WERI-Rb-1 (cell line): ENCODE measurements at regions not wholly inside any gene's neighbourhood (a gene's known extent, or its start where the extent isn't known, plus 50 kb on each side); places are given as distances from the start of the nearest gene placed in this dataset.

Experiments used
- DNase-seq: peaks from one replicate; pipeline ENCODE4 v3.0.0-alpha.2; 2020
- H3K27ac ChIP-seq: fragments of 250-450 bp; sonication (Bioruptor Pico); 2 replicates; pipeline ENCODE4 v1.5.1; 2020; ENCODE audit warnings: mild to moderate bottlenecking, moderate library complexity
- H3K27me3 ChIP-seq: fragments of 250-450 bp; sonication (Bioruptor Pico); 2 replicates; pipeline ENCODE4 v1.5.1; 2021; ENCODE audit warnings: mild to moderate bottlenecking, low read depth, moderate library complexity; ENCODE audit not compliant: insufficient read depth, severe bottlenecking
- H3K36me3 ChIP-seq: fragments of 250-450 bp; sonication (Bioruptor Pico); 2 replicates; pipeline ENCODE4 v1.5.1; 2020; ENCODE audit warnings: mild to moderate bottlenecking, moderate library complexity
- H3K4me3 ChIP-seq: 2 replicates; pipeline ENCODE4 v1.5.1; 2011; ENCODE audit warnings: low read depth, mild to moderate bottlenecking, control low read depth, low read length
- H3K9me3 ChIP-seq: fragments of 250-450 bp; sonication (Bioruptor Pico); 2 replicates; pipeline ENCODE4 v1.5.1; 2021; ENCODE audit warnings: mild to moderate bottlenecking, moderate library complexity; ENCODE audit not compliant: severe bottlenecking
- TF ChIP-seq, protein P1 (sequence below): IDR thresholded peaks from 2 replicates; pipeline ENCODE4 v1.5.1; 2011; ENCODE audit warnings: low read depth, mild to moderate bottlenecking, control low read depth, inconsistent platforms, low read length

GRCh38 chr9:129347316-129348120, 169.5 kb upstream of the IER5L start:
- no peak for DNase-seq
- TF ChIP-seq, protein P1, sequence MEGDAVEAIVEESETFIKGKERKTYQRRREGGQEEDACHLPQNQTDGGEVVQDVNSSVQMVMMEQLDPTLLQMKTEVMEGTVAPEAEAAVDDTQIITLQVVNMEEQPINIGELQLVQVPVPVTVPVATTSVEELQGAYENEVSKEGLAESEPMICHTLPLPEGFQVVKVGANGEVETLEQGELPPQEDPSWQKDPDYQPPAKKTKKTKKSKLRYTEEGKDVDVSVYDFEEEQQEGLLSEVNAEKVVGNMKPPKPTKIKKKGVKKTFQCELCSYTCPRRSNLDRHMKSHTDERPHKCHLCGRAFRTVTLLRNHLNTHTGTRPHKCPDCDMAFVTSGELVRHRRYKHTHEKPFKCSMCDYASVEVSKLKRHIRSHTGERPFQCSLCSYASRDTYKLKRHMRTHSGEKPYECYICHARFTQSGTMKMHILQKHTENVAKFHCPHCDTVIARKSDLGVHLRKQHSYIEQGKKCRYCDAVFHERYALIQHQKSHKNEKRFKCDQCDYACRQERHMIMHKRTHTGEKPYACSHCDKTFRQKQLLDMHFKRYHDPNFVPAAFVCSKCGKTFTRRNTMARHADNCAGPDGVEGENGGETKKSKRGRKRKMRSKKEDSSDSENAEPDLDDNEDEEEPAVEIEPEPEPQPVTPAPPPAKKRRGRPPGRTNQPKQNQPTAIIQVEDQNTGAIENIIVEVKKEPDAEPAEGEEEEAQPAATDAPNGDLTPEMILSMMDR, result no peak
- H3K27ac ChIP-seq, result no peak overlapping the region
- H3K36me3 ChIP-seq, result no peaks in the 10 kb centered on the region
- H3K4me3 ChIP-seq, result no peak overlapping the region
- no peaks in the 10 kb centered on the region for H3K27me3 ChIP-seq
- peaks cover 2% of the 10 kb centered on the region for H3K9me3 ChIP-seq

GRCh38 chr9:129346046-129346445, 168.0 kb upstream of the IER5L start:
- H3K27me3 ChIP-seq, result no peaks in the 10 kb centered on the region
- H3K27ac ChIP-seq, result no peak overlapping the region
- H3K4me3 ChIP-seq, result no peak overlapping the region
- TF ChIP-seq, protein P1, result no peak
- peaks cover 2% of the 10 kb centered on the region for H3K9me3 ChIP-seq
- no peaks in the 10 kb centered on the region for H3K36me3 ChIP-seq
- DNase-seq, result no peak

GRCh38 chr9:129344641-129345495, 166.8 kb upstream of the IER5L start:
- peaks cover 2% of the 10 kb centered on the region for H3K9me3 ChIP-seq
- DNase-seq, result no peak
- TF ChIP-seq, protein P1, result no peak
- H3K4me3 ChIP-seq, result no peak overlapping the region
- no peaks in the 10 kb centered on the region for H3K36me3 ChIP-seq
- H3K27me3 ChIP-seq, result no peaks in the 10 kb centered on the region
- H3K27ac ChIP-seq, result no peak overlapping the region

- Histone ChIP-seq H3K27ac (no peak overlapping the region), H3K9me3 (peaks cover 2% of the 10 kb centered on the region)
These were observed 165.6 kb upstream of the IER5L start for GRCh38 chr9:129343424-129344375.

More at GRCh38 chr9:129343424-129344375, 165.6 kb upstream of the IER5L start:
- H3K27me3 ChIP-seq, result no peaks in the 10 kb centered on the region
- no peak for DNase-seq
- no peak overlapping the region for H3K4me3 ChIP-seq
- TF ChIP-seq, protein P1, result no peak
- H3K36me3 ChIP-seq, result no peaks in the 10 kb centered on the region
